ENCODE measurements at regions not wholly inside any gene's neighbourhood (a gene's known extent, or its start where the extent isn't known, plus 50 kb on each side); places are given as distances from the start of the nearest gene placed in this dataset.

GRCh38 chr18:76075777-76076176 lies 419.3 kb downstream of the ZNF516 start:
- no peak for TF ChIP-seq CTCF (IDR thresholded peaks at IDR 0.05; ENCODE audit: low read length)
- TF ChIP-seq EZH2phosphoT487 (IDR thresholded peaks at IDR 0.05; ENCODE audit: low read length): no peak
- TF ChIP-seq EZH2 (optimal IDR thresholded peaks at IDR 0.05; ENCODE audit: low read depth, low read length): no peak
